ENCODE measurements at regions not wholly inside any gene's neighbourhood (a gene's known extent, or its start where the extent isn't known, plus 50 kb on each side); places are given as distances from the start of the nearest gene placed in this dataset.

GRCh38 chr13:64000321-64000720, 2584.7 kb upstream of the PCDH20 start:
- DNase-seq: no peak

- DNase-seq: no peak
Observed at GRCh38 chr13:63999614-64000305, 2584.1 kb upstream of the PCDH20 start.

GRCh38 chr13:63983366-63983765, 2567.7 kb upstream of the PCDH20 start:
- DNase-seq: no peak

- no peak for DNase-seq
Observed at GRCh38 chr13:63979951-63980350, 2564.3 kb upstream of the PCDH20 start.

GRCh38 chr13:63972328-63972727, 2556.7 kb upstream of the PCDH20 start:
- no peak for DNase-seq

GRCh38 chr13:63954683-63955082, 2539.0 kb upstream of the PCDH20 start:
- DNase-seq: no peak

- no peak for DNase-seq
Observed at GRCh38 chr13:63948045-63948444, 2532.4 kb upstream of the PCDH20 start.

GRCh38 chr13:63944911-63945310, 2529.3 kb upstream of the PCDH20 start:
- no peak for DNase-seq

GRCh38 chr13:63942372-63942771, 2526.7 kb upstream of the PCDH20 start:
- no peak for DNase-seq

- DNase-seq: no peak
Observed at GRCh38 chr13:63938851-63939250, 2523.2 kb upstream of the PCDH20 start.

GRCh38 chr13:63910511-63910910, 2494.9 kb upstream of the PCDH20 start:
- no peak for DNase-seq

- DNase-seq: no peak
Observed at GRCh38 chr13:63909726-63910375, 2494.2 kb upstream of the PCDH20 start.

- DNase-seq: no peak
Observed at GRCh38 chr13:63902141-63902540, 2486.5 kb upstream of the PCDH20 start.

- DNase-seq: no peak
Observed at GRCh38 chr13:63901630-63902029, 2486.0 kb upstream of the PCDH20 start.

- no peak for DNase-seq
Observed at GRCh38 chr13:63900406-63900805, 2484.8 kb upstream of the PCDH20 start.

GRCh38 chr13:63896321-63896720, 2480.7 kb upstream of the PCDH20 start:
- DNase-seq: no peak

- DNase-seq: no peak
Observed at GRCh38 chr13:63882052-63882451, 2466.4 kb upstream of the PCDH20 start.

GRCh38 chr13:63880705-63881104, 2465.1 kb upstream of the PCDH20 start:
- no peak for DNase-seq

- DNase-seq: no peak
Observed at GRCh38 chr13:63873936-63874335, 2458.3 kb upstream of the PCDH20 start.

GRCh38 chr13:63864171-63864902, 2448.7 kb upstream of the PCDH20 start:
- DNase-seq: no peak

GRCh38 chr13:63855457-63856118, 2439.9 kb upstream of the PCDH20 start:
- DNase-seq: peak; percentile 13

GRCh38 chr13:63853816-63854215, 2438.2 kb upstream of the PCDH20 start:
- DNase-seq: no peak

GRCh38 chr13:63851526-63851925, 2435.9 kb upstream of the PCDH20 start:
- no peak for DNase-seq

Measured in activated CD4-positive, alpha-beta T cell treated with anti-CD3 and anti-CD28 coated beads, Interleukin-2, amount 50 U/mL, for 16 hours (primary cell).